GM12872 (cell line): ENCODE measurements at regions not wholly inside any gene's neighbourhood (a gene's known extent, or its start where the extent isn't known, plus 50 kb on each side); places are given as distances from the start of the nearest gene placed in this dataset.

ENCODE experiments used
- TF ChIP-seq, protein P1 (sequence below): IDR thresholded peaks from 3 replicates; pipeline ENCODE4 v1.5.1; 2011; ENCODE audit warnings: low read depth, mild to moderate bottlenecking, low read length, moderate library complexity; ENCODE audit not compliant: insufficient read depth

DNA sequence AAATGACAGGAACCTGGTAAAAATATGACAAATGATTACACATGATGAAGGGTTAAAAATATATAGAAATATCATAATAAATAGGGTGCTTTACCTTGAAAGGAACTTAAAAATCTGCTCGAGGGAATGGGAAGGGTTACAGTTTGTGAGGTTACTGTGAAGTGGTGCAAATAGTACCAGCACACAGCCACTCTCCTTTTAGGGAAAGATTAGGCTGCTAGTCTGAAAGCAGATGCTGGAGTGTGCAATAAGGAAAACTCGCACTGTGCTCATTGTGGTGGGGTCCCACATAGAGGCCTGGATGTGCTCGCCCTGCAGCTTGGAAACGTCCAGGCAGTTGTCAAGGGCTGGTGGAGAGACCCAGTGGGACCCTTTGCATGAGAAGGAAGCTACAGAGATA lies 145.9 kb upstream of the TBX20 start:
- TF ChIP-seq, protein P1, sequence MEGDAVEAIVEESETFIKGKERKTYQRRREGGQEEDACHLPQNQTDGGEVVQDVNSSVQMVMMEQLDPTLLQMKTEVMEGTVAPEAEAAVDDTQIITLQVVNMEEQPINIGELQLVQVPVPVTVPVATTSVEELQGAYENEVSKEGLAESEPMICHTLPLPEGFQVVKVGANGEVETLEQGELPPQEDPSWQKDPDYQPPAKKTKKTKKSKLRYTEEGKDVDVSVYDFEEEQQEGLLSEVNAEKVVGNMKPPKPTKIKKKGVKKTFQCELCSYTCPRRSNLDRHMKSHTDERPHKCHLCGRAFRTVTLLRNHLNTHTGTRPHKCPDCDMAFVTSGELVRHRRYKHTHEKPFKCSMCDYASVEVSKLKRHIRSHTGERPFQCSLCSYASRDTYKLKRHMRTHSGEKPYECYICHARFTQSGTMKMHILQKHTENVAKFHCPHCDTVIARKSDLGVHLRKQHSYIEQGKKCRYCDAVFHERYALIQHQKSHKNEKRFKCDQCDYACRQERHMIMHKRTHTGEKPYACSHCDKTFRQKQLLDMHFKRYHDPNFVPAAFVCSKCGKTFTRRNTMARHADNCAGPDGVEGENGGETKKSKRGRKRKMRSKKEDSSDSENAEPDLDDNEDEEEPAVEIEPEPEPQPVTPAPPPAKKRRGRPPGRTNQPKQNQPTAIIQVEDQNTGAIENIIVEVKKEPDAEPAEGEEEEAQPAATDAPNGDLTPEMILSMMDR, result no peak

GRCh38 chr7:35399216-35399615 lies 145.3 kb upstream of the TBX20 start:
- TF ChIP-seq, protein P1, result no peak

DNA sequence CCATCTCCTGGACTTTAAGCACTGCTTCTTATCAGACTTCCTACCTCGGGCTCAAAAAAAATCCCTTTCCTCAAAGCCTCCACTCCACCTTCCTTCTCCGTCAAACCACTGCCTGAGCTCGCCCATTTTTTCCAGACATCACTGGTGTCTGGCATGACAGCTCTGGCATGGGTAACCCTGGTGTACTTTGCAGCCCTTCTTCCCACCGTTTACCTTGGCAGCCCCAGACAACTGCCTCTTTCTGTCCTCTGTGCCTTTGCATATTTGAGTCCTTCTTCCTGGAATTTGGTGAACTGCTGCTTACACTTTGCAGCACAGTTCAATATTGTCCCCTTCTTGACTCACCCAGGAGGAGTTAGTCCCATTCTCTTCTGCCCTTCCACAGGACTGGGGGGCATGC lies 144.6 kb upstream of the TBX20 start:
- TF ChIP-seq, protein P1, result no peak

- TF ChIP-seq, protein P1, result no peak
Measured at GRCh38 chr7:35390146-35390545, 136.2 kb upstream of the TBX20 start.

GRCh38 chr7:35389636-35390035 lies 135.7 kb upstream of the TBX20 start:
- TF ChIP-seq, protein P1, result no peak

GRCh38 chr7:35386816-35387706 lies 133.2 kb upstream of the TBX20 start:
- TF ChIP-seq, protein P1, result no peak

DNA sequence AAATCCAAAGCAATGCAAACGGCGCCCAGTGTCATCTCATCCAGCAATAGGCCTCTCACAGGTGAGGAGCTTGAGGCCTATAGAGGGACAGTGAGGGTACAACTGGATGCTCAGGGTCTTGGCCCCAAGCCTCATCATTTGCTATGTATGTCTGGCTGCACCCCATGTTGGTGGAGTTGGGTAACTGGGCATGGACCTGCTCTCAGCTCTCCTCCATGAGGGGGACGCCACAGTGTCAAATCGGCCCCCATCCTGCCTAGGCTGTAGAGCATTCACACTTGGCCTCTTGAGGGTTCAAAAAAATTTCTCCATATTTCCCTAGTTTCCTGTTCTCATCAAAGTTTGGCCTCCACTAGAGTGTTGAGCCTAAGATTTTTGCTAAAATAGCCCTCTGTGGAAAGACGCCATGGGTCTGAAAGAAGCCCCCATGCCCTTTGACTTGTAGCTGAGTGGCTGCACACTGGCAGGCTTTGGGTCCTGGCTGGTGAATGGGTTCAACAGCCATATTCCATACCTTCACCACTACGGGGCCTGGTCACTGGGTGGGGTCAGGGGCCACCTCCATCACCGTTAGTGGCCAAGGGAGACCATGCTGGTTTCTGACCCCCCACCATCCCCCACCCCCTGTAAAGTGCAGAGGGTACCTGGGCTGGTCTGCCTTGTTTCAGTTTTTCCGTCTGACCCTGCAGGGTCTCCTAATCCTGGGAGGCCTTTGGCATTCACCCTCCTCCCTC lies 132.3 kb upstream of the TBX20 start:
- TF ChIP-seq, protein P1, result no peak
